HepG2 (cell line): ENCODE measurements at regions not wholly inside any gene's neighbourhood (a gene's known extent, or its start where the extent isn't known, plus 50 kb on each side); places are given as distances from the start of the nearest gene placed in this dataset.

ENCODE experiments used
- ATAC-seq: fragments of 200-7000 bp; cut with Tn5 transposase; 3 replicates; pipeline ENCODE4 v1.9.1; 2020; ENCODE audit warnings: mild to moderate bottlenecking, moderate library complexity
- BruUV-seq: library from RNA; stranded (reverse); fragments of 400-500 nt; replicated peaks from 2 replicates; lab custom pipeline; 2021; lab: Mats Ljungman, UMichigan
- CTCF ChIA-PET: fragments of 300-600 bp; formaldehyde crosslinking; extraction: SDS; loops from one replicate; lab custom pipeline; 2021; ENCODE audit warnings: low total read pairs, inconsistent platforms, low intra/inter-chr PET ratio; lab: Yijun Ruan, JAX
- POLR2A ChIA-PET: fragments of 350-600 bp; sonication (Branson Sonifier 250); formaldehyde crosslinking; loops from one replicate; lab custom pipeline; 2020; ENCODE audit warnings: antibody characterized with exemption, inconsistent platforms; lab: Yijun Ruan, JAX
- DNase-seq: peaks from one replicate; pipeline ENCODE4 v3.0.0-alpha.2; 2015; ENCODE audit warnings: low spot score
- FAIRE-seq: peaks from 3 replicates; lab custom pipeline; 2011; peaks lifted over from hg19 to GRCh38; lab: Jason Lieb, UNC
- H2AFZ ChIP-seq: one replicate; pipeline ENCODE4 v1.6.1; 2011; ENCODE audit warnings: low read length, inconsistent platforms
- H3K27ac ChIP-seq: fragments of 300-600 bp; 3 replicates; pipeline ENCODE4 v1.8.0; 2011; ENCODE audit warnings: mixed run types, mild to moderate bottlenecking, mixed read lengths, low read length, inconsistent platforms; ENCODE audit not compliant: insufficient read depth; ENCODE audit errors: extremely low read length
- H3K27me3 ChIP-seq, 2 experiments: fragments of 200-600 bp in 1 of 2; 2 replicates in 1 of 2; 3 replicates in 1 of 2; pipeline versions ENCODE4 v1.6.0 to v1.8.0; 2011; ENCODE audit warnings: low read length in 2 of 2, mild to moderate bottlenecking in 2 of 2, moderate library complexity in 2 of 2, inconsistent platforms in 1 of 2; ENCODE audit not compliant: insufficient read depth in 2 of 2, control insufficient read depth in 1 of 2
- H3K36me3 ChIP-seq, 2 experiments: fragments of 200-600 bp in 1 of 2; replicated peaks in 1 of 2; 2 replicates in 1 of 2; 3 replicates in 1 of 2; pipeline versions ENCODE4 v1.5.1 to v1.8.0; 2011; ENCODE audit warnings: low read length in 2 of 2, inconsistent platforms in 1 of 2; ENCODE audit not compliant: insufficient read depth in 2 of 2, control insufficient read depth in 1 of 2
- H3K4me1 ChIP-seq: 2 replicates; pipeline ENCODE4 v1.5.1; 2012; ENCODE audit warnings: low read length, inconsistent platforms; ENCODE audit not compliant: insufficient read depth
- H3K4me2 ChIP-seq: 2 replicates; pipeline ENCODE4 v1.6.0; 2011; ENCODE audit warnings: low read depth, low read length, inconsistent platforms
- H3K4me3 ChIP-seq, 3 experiments: fragments of 200-600 bp in 1 of 3; sonication (generic), shearing (Covaris generic) in 1 of 3; replicated peaks in 1 of 3; 2 replicates each; pipeline ENCODE4 v1.5.1; 2011 to 2016; ENCODE audit warnings: low read length in 3 of 3, inconsistent platforms in 2 of 3, low read depth in 2 of 3, mild to moderate bottlenecking in 2 of 3, control low read depth in 1 of 3, mixed read lengths in 1 of 3; ENCODE audit not compliant: insufficient read depth in 1 of 3
- H3K79me2 ChIP-seq: one replicate; pipeline ENCODE4 v1.6.1; 2011; ENCODE audit warnings: low read length, inconsistent platforms; ENCODE audit not compliant: insufficient read depth
- H3K9ac ChIP-seq: 2 replicates; pipeline ENCODE4 v1.6.0; 2011; ENCODE audit warnings: mild to moderate bottlenecking, low read depth, low read length, inconsistent platforms; ENCODE audit not compliant: insufficient read depth
- H3K9me3 ChIP-seq: 2 replicates; pipeline ENCODE4 v1.5.1; 2012; ENCODE audit warnings: mild to moderate bottlenecking, low read length
- H4K20me1 ChIP-seq: 2 replicates; pipeline ENCODE4 v1.6.0; 2011; ENCODE audit warnings: inconsistent platforms, mild to moderate bottlenecking, low read length, moderate library complexity; ENCODE audit not compliant: insufficient read depth
- ASH2L ChIP-seq: fragments of 300-600, 200-600 bp; sonication (generic); IDR thresholded peaks from 2 replicates; pipeline ENCODE4 v1.7.0; 2017; ENCODE audit warnings: low read depth, mild to moderate bottlenecking, moderate library complexity, mixed read lengths, low read length; ENCODE audit not compliant: insufficient read length
- CREM ChIP-seq, 2 experiments: sonication (generic) in 1 of 2; formaldehyde crosslinking in 1 of 2; IDR thresholded peaks; 2 replicates each; pipeline versions ENCODE4 v1.4.0 to v1.6.1; 2016 to 2020; ENCODE audit warnings: antibody characterized with exemption in 1 of 2, mild to moderate bottlenecking in 1 of 2, missing genetic modification reagents in 1 of 2
- HMGA1 ChIP-seq: sonication (generic); formaldehyde crosslinking; conservative IDR thresholded peaks from 2 replicates; pipeline ENCODE4 v1.4.0; 2020; ENCODE audit warnings: missing genetic modification reagents
- HNRNPLL ChIP-seq: fragments of 200-400 bp; formaldehyde crosslinking; IDR thresholded peaks from 2 replicates; pipeline ENCODE4 v1.6.1; 2017; ENCODE audit warnings: mild to moderate bottlenecking, low read depth, low read length; ENCODE audit not compliant: poor library complexity, severe bottlenecking
- SALL1 ChIP-seq: sonication (generic); formaldehyde crosslinking; IDR thresholded peaks from 2 replicates; pipeline ENCODE4 v1.8.0; 2022; ENCODE audit warnings: mild to moderate bottlenecking, missing genetic modification reagents
- SP2 ChIP-seq: sonication (generic); formaldehyde crosslinking; IDR thresholded peaks from 2 replicates; pipeline ENCODE4 v1.5.1; 2020; ENCODE audit warnings: mild to moderate bottlenecking, missing genetic modification reagents
- ZNF17 ChIP-seq: sonication (generic); formaldehyde crosslinking; IDR thresholded peaks from 2 replicates; pipeline ENCODE4 v1.5.0; 2020; ENCODE audit warnings: mild to moderate bottlenecking, missing genetic modification reagents
- ZNF34 ChIP-seq: sonication (generic); formaldehyde crosslinking; IDR thresholded peaks from 2 replicates; pipeline ENCODE4 v1.4.0; 2020; ENCODE audit warnings: mild to moderate bottlenecking, missing genetic modification reagents, borderline replicate concordance
- ZNF629 ChIP-seq: sonication (generic); formaldehyde crosslinking; conservative IDR thresholded peaks from 2 replicates; pipeline ENCODE4 v1.5.0; 2020; ENCODE audit warnings: missing genetic modification reagents
- ZSCAN21 ChIP-seq: sonication (generic); formaldehyde crosslinking; IDR thresholded peaks from 2 replicates; pipeline ENCODE4 v1.8.0; 2022; ENCODE audit warnings: mild to moderate bottlenecking, missing genetic modification reagents, moderate library complexity, borderline replicate concordance
- whole genome bisulfite sequencing: methylation state at CpG from one replicate; pipeline ENCODE4 v1.1.6; 2017; ENCODE audit warnings: low lambda C conversion rate; 5-methylcytosine and 5-hydroxymethylcytosine counted together
- in situ Hi-C: cut with HindIII; loops from 2 replicates; pipeline ENCODE4 v1.10.0; 2017; ENCODE audit warnings: low pct_unique_long_range_greater_than_20kb; ENCODE audit not compliant: extremely low pct_ligation_motif_present
- intact Hi-C: fragments of 100-400 bp; cut with micrococcal nuclease; formaldehyde crosslinking; loops from one replicate; pipeline ENCODE4 v1.10.0; 2022; ENCODE audit not compliant: unreplicated experiment
- TF ChIP-seq, protein P1 (sequence below): sonication (generic); formaldehyde crosslinking; IDR thresholded peaks from 2 replicates; pipeline ENCODE4 v1.4.0; 2020; ENCODE audit warnings: low read depth, mild to moderate bottlenecking, missing genetic modification reagents
- TF ChIP-seq, protein P2 (sequence below): sonication (generic); formaldehyde crosslinking; IDR thresholded peaks from 2 replicates; pipeline ENCODE4 v1.5.0; 2020; ENCODE audit warnings: mild to moderate bottlenecking, low read depth, missing genetic modification reagents, borderline replicate concordance
- TF ChIP-seq, protein P3 (sequence below): sonication (generic); formaldehyde crosslinking; IDR thresholded peaks from 2 replicates; pipeline ENCODE4 v1.5.1; 2020; ENCODE audit warnings: missing genetic modification reagents, mild to moderate bottlenecking, borderline replicate concordance
- TF ChIP-seq, protein P4 (sequence below): IDR thresholded peaks from 2 replicates; pipeline ENCODE4 v1.4.0; 2020; ENCODE audit warnings: mild to moderate bottlenecking, missing genetic modification reagents

DNA sequence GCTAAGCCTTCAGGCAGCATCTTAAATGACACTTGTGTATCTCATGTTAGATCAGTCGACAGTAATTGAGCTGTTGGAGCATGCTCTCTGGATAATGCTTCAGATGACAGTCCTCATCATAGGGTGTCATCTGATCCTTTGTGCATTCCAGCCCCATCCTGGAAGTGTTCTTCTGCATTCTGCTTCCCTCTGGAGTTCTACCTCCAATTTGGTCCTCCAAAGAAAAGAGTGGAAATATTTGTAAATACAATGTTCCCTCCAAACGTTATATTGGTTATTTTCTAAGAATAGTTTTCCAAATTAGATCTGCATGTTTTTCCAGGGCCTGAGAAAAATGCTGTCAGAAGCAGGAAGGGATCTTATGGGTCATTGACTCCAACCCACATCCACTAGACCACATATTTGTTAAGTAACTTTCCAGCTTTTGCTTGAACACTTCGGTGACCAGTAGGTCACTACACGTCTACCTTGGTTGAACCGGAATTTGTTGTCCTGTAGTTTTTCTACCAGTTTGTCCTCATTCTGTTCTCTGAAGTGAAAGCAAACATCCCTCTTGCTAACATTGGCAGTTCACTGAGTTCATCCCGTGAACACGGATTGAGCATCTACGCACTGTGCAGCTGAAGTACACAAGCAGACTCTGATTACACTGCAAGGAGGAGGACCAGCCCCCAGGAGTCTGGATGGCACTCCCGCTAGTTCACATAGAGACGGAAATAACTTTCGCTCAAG lies 136.0 kb downstream of the TLR5 start (continued):
- TF ChIP-seq CREM (IDR thresholded peaks at IDR 0.05) = 0 out of 2 replicates have a peak, but pooled peaks have one; percentile 18
- no peak for TF ChIP-seq CREM (CRISPR knock-in tag; IDR thresholded peaks at IDR 0.05)
- TF ChIP-seq, protein P1, sequence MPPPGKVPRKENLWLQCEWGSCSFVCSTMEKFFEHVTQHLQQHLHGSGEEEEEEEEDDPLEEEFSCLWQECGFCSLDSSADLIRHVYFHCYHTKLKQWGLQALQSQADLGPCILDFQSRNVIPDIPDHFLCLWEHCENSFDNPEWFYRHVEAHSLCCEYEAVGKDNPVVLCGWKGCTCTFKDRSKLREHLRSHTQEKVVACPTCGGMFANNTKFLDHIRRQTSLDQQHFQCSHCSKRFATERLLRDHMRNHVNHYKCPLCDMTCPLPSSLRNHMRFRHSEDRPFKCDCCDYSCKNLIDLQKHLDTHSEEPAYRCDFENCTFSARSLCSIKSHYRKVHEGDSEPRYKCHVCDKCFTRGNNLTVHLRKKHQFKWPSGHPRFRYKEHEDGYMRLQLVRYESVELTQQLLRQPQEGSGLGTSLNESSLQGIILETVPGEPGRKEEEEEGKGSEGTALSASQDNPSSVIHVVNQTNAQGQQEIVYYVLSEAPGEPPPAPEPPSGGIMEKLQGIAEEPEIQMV (CRISPR knock-in tag) = no peak; the same call in 1 of the 2 replicates
- peak; percentile 47 for TF ChIP-seq SALL1 (CRISPR knock-in tag)

DNA sequence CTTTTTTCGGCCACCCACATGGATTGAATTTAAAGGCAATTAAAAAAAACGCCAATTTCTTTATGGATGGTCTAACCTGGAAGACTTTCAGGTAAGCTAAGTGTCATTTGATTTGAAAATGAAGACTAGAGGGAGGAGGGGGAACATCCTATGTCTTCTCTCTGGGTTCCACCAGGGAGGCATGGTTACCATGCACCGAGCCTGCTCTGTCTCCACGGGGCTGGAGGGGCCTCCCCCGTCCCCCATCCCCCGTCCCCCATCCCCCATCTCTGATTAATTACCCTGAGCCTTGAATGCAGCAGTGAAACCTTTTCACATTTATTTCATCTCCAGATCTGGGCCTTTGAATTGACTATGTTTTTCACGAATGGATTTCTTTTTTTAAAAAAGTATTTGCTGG lies 135.1 kb downstream of the TLR5 start:
- no TSS peak for BruUV-seq
- no peaks in the 10 kb centered on the region for H3K36me3 ChIP-seq
- no peak for DNase-seq
- no peaks in the 10 kb centered on the region for H4K20me1 ChIP-seq
- H3K27me3 ChIP-seq = no peaks in the 10 kb centered on the region
- no peak overlapping the region for H3K9ac ChIP-seq
- peak overlapping the region; percentile 58 for H3K4me2 ChIP-seq
- FAIRE-seq = no peak
- ChIA-PET POLR2A (no interaction called here), CTCF (no interaction called here)
- WGBS = 75% methylated on average over 7 of the region's 7 CpGs
- H3K4me1 ChIP-seq = peaks cover 53% of the 10 kb centered on the region
- no peaks in the 10 kb centered on the region for H3K9me3 ChIP-seq
- no peak overlapping the region for H2AFZ ChIP-seq
- no peak overlapping the region for H3K27ac ChIP-seq
- in situ Hi-C loops (no loop called here), intact Hi-C loops (loop anchor here (2.0 kb wide), 1 partner anchor 73 kb away; no protein-coding TSS in a partner anchor)
- no peak for ATAC-seq
- H3K79me2 ChIP-seq = no peaks in the 10 kb centered on the region
- H3K4me3 ChIP-seq = no peak overlapping the region; a peak in 1 of 6 replicates
- TF ChIP-seq HNRNPLL (no peak), HMGA1 (CRISPR knock-in tag) (no peak), ZNF629 (CRISPR knock-in tag) (no peak), SP2 (CRISPR knock-in tag) (no peak), ZSCAN21 (no peak), ZNF34 (no peak), ASH2L (no peak), ZNF17 (CRISPR knock-in tag) (no peak)
- TF ChIP-seq, protein P2, sequence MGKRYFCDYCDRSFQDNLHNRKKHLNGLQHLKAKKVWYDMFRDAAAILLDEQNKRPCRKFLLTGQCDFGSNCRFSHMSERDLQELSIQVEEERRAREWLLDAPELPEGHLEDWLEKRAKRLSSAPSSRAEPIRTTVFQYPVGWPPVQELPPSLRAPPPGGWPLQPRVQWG (CRISPR knock-in tag) = no peak
- TF ChIP-seq, protein P3, sequence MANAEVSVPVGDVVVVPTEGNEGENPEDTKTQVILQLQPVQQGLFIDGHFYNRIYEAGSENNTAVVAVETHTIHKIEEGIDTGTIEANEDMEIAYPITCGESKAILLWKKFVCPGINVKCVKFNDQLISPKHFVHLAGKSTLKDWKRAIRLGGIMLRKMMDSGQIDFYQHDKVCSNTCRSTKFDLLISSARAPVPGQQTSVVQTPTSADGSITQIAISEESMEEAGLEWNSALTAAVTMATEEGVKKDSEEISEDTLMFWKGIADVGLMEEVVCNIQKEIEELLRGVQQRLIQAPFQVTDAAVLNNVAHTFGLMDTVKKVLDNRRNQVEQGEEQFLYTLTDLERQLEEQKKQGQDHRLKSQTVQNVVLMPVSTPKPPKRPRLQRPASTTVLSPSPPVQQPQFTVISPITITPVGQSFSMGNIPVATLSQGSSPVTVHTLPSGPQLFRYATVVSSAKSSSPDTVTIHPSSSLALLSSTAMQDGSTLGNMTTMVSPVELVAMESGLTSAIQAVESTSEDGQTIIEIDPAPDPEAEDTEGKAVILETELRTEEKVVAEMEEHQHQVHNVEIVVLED = no peak
- TF ChIP-seq, protein P4, sequence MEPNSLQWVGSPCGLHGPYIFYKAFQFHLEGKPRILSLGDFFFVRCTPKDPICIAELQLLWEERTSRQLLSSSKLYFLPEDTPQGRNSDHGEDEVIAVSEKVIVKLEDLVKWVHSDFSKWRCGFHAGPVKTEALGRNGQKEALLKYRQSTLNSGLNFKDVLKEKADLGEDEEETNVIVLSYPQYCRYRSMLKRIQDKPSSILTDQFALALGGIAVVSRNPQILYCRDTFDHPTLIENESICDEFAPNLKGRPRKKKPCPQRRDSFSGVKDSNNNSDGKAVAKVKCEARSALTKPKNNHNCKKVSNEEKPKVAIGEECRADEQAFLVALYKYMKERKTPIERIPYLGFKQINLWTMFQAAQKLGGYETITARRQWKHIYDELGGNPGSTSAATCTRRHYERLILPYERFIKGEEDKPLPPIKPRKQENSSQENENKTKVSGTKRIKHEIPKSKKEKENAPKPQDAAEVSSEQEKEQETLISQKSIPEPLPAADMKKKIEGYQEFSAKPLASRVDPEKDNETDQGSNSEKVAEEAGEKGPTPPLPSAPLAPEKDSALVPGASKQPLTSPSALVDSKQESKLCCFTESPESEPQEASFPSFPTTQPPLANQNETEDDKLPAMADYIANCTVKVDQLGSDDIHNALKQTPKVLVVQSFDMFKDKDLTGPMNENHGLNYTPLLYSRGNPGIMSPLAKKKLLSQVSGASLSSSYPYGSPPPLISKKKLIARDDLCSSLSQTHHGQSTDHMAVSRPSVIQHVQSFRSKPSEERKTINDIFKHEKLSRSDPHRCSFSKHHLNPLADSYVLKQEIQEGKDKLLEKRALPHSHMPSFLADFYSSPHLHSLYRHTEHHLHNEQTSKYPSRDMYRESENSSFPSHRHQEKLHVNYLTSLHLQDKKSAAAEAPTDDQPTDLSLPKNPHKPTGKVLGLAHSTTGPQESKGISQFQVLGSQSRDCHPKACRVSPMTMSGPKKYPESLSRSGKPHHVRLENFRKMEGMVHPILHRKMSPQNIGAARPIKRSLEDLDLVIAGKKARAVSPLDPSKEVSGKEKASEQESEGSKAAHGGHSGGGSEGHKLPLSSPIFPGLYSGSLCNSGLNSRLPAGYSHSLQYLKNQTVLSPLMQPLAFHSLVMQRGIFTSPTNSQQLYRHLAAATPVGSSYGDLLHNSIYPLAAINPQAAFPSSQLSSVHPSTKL (CRISPR knock-in tag) = no peak
